Fibroblast of lung (primary cell): ENCODE measurements at regions not wholly inside any gene's neighbourhood (a gene's known extent, or its start where the extent isn't known, plus 50 kb on each side); places are given as distances from the start of the nearest gene placed in this dataset.

Experiments used
- DNase-seq, 2 donors: peaks; one replicate each; pipeline versions ENCODE4 v3.0.0 to v3.0.0-alpha.2; 2010; ENCODE audit warnings: low read depth in 2 of 2
- H2AFZ ChIP-seq: 2 replicates; pipeline ENCODE4 v1.5.1; 2012; ENCODE audit warnings: low read length, control low read depth, inconsistent platforms
- H3K27ac ChIP-seq: 2 replicates; pipeline ENCODE4 v1.5.1; 2011; ENCODE audit warnings: low read length, control low read depth; ENCODE audit not compliant: insufficient read depth
- H3K27me3 ChIP-seq: 2 replicates; pipeline ENCODE4 v1.5.1; 2011; ENCODE audit warnings: mild to moderate bottlenecking, low read length; ENCODE audit not compliant: control insufficient read depth, insufficient read depth
- H3K36me3 ChIP-seq: 2 replicates; pipeline ENCODE4 v1.5.1; 2011; ENCODE audit warnings: low read length; ENCODE audit not compliant: control insufficient read depth, insufficient read depth
- H3K4me1 ChIP-seq: 2 replicates; pipeline ENCODE4 v1.5.1; 2011; ENCODE audit warnings: low read length; ENCODE audit not compliant: control insufficient read depth, insufficient read depth; ENCODE audit errors: extremely low read depth
- H3K4me2 ChIP-seq: 2 replicates; pipeline ENCODE4 v1.5.1; 2011; ENCODE audit warnings: low read length, control low read depth; ENCODE audit not compliant: insufficient read depth; ENCODE audit errors: extremely low read depth
- H3K4me3 ChIP-seq, 4 experiments: fragments of 200-600 bp in 1 of 4; sonication (generic) in 1 of 4; replicated peaks in 1 of 4; 2 replicates each; pipeline ENCODE4 v1.5.1; 2011 to 2016; ENCODE audit warnings: low read length in 4 of 4, low read depth in 3 of 4, mild to moderate bottlenecking in 3 of 4, control low read depth in 2 of 4, inconsistent platforms in 1 of 4, mixed read lengths in 1 of 4; ENCODE audit not compliant: insufficient read depth in 1 of 4; ENCODE audit errors: control extremely low read depth in 1 of 4
- H3K79me2 ChIP-seq: 2 replicates; pipeline ENCODE4 v1.5.1; 2012; ENCODE audit warnings: mild to moderate bottlenecking, low read length, inconsistent platforms; ENCODE audit not compliant: control insufficient read depth, insufficient read depth
- H3K9ac ChIP-seq: 2 replicates; pipeline ENCODE4 v1.5.1; 2011; ENCODE audit warnings: mild to moderate bottlenecking, low read length, control low read depth; ENCODE audit not compliant: insufficient read depth
- H3K9me3 ChIP-seq: 2 replicates; pipeline ENCODE4 v1.5.1; 2012; ENCODE audit warnings: low read depth, low read length; ENCODE audit not compliant: control insufficient read depth, insufficient read depth
- H4K20me1 ChIP-seq: 2 replicates; pipeline ENCODE4 v1.5.1; 2011; ENCODE audit warnings: low read length; ENCODE audit not compliant: control insufficient read depth, insufficient read depth; ENCODE audit errors: extremely low read depth
- CTCF ChIP-seq, 2 donors: IDR thresholded peaks in 1 of 2; conservative IDR thresholded peaks in 1 of 2; 1 replicate in 1 of 2; 2 replicates in 1 of 2; pipeline ENCODE4 v1.5.1; 2011 to 2012; ENCODE audit warnings: low read length in 2 of 2, control low read depth in 1 of 2, inconsistent platforms in 1 of 2, low read depth in 1 of 2, mild to moderate bottlenecking in 1 of 2
- EZH2 ChIP-seq: IDR thresholded peaks from 2 replicates; pipeline ENCODE4 v1.5.1; 2012; ENCODE audit warnings: low read length, control low read depth, mild to moderate bottlenecking; ENCODE audit errors: missing control alignments

GRCh38 chr14:22012452-22012851 lies 338.8 kb upstream of the OR4E1 start:
- Histone ChIP-seq H4K20me1 (no peaks in the 10 kb centered on the region), H3K79me2 (no peaks in the 10 kb centered on the region), H3K27ac (no peak overlapping the region), H2AFZ (no peak overlapping the region), H3K27me3 (no peaks in the 10 kb centered on the region), H3K4me1 (no peaks in the 10 kb centered on the region), H3K36me3 (no peaks in the 10 kb centered on the region), H3K4me2 (no peak overlapping the region), H3K4me3 (no peak overlapping the region), H3K9me3 (no peaks in the 10 kb centered on the region), H3K9ac (no peak overlapping the region)
- no peak for DNase-seq
- TF ChIP-seq EZH2 (no peak), CTCF (conservative IDR thresholded peaks at IDR 0.05 in 1 of 2, IDR thresholded peaks at IDR 0.05 in 1 of 2; ENCODE audit: low read depth in 1 of 2, low read length in 2 of 2) (no peak)

GRCh38 chr14:22011253-22011642 lies 337.6 kb upstream of the OR4E1 start:
- Histone ChIP-seq H3K9me3 (no peaks in the 10 kb centered on the region), H3K36me3 (no peaks in the 10 kb centered on the region), H3K27me3 (no peaks in the 10 kb centered on the region), H3K4me2 (no peak overlapping the region), H3K79me2 (no peaks in the 10 kb centered on the region), H2AFZ (no peak overlapping the region), H3K9ac (no peak overlapping the region), H4K20me1 (no peaks in the 10 kb centered on the region), H3K4me3 (no peak overlapping the region), H3K27ac (no peak overlapping the region), H3K4me1 (no peaks in the 10 kb centered on the region)
- no peak for DNase-seq
- no peak for TF ChIP-seq CTCF (conservative IDR thresholded peaks at IDR 0.05 in 1 of 2, IDR thresholded peaks at IDR 0.05 in 1 of 2; ENCODE audit: low read depth in 1 of 2, low read length in 2 of 2)
- TF ChIP-seq EZH2 = no peak

GRCh38 chr14:22010545-22011252 lies 337.1 kb upstream of the OR4E1 start:
- H3K27ac ChIP-seq = no peak overlapping the region
- no peaks in the 10 kb centered on the region for H3K4me1 ChIP-seq
- no peak overlapping the region for H2AFZ ChIP-seq
- H3K27me3 ChIP-seq = no peaks in the 10 kb centered on the region
- no peak overlapping the region for H3K4me3 ChIP-seq
- DNase-seq = no peak
- no peak overlapping the region for H3K4me2 ChIP-seq
- H3K9me3 ChIP-seq = no peaks in the 10 kb centered on the region
- H4K20me1 ChIP-seq = no peaks in the 10 kb centered on the region
- no peaks in the 10 kb centered on the region for H3K79me2 ChIP-seq
- no peak overlapping the region for H3K9ac ChIP-seq
- TF ChIP-seq EZH2 (no peak), CTCF (conservative IDR thresholded peaks at IDR 0.05 in 1 of 2, IDR thresholded peaks at IDR 0.05 in 1 of 2; ENCODE audit: low read depth in 1 of 2, low read length in 2 of 2) (no peak)
- no peaks in the 10 kb centered on the region for H3K36me3 ChIP-seq
